PC-9 (cell line): ENCODE measurements at regions not wholly inside any gene's neighbourhood (a gene's known extent, or its start where the extent isn't known, plus 50 kb on each side); places are given as distances from the start of the nearest gene placed in this dataset.

ENCODE experiments used
- EZH2 ChIP-seq: fragments of 200-600 bp; sonication (generic); IDR thresholded peaks from 2 replicates; pipeline ENCODE4 v1.8.0; 2017; ENCODE audit warnings: antibody characterized with exemption, low read depth
- TF ChIP-seq, protein P1 (sequence below): fragments of 200-600 bp; sonication (generic); conservative IDR thresholded peaks from 2 replicates; pipeline ENCODE4 v1.6.1; 2017; ENCODE audit warnings: mixed run types, antibody characterized with exemption, mild to moderate bottlenecking, moderate library complexity

DNA sequence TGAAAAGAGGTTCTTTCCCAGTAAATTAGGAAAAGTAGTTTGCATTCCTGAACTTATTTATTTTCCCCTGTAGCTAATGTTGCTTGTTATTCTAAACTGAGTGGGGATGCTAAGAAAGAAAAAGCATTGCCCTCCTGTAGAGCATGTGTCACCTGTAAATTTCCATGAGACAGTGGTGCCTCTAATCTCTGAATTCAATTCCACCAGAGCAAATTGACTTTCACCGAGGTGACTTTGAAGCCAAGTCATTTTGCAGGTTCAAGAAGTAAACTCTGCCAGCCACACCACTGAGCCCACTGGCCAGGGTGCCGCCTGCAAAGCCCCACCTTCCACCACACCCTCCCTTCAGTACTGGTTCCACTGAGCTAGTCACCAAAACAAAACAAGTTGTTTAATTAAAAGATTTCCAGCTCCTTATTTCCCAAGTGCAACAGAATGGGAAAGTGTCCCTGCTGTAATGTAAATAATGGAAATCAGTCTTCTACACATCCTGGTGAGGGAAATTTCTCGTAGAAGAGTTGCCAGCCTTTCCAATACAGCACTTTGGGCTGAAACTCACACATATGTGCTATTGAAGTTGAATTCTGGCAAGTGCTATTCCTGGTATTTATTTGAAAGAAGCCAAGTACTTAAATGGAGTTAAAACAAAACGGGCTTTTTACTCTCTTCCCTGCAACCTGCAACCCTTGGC is 254.8 kb downstream of the RNF152 start:
- TF ChIP-seq, protein P1, sequence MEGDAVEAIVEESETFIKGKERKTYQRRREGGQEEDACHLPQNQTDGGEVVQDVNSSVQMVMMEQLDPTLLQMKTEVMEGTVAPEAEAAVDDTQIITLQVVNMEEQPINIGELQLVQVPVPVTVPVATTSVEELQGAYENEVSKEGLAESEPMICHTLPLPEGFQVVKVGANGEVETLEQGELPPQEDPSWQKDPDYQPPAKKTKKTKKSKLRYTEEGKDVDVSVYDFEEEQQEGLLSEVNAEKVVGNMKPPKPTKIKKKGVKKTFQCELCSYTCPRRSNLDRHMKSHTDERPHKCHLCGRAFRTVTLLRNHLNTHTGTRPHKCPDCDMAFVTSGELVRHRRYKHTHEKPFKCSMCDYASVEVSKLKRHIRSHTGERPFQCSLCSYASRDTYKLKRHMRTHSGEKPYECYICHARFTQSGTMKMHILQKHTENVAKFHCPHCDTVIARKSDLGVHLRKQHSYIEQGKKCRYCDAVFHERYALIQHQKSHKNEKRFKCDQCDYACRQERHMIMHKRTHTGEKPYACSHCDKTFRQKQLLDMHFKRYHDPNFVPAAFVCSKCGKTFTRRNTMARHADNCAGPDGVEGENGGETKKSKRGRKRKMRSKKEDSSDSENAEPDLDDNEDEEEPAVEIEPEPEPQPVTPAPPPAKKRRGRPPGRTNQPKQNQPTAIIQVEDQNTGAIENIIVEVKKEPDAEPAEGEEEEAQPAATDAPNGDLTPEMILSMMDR = no peak
- no peak for TF ChIP-seq EZH2
